Osteocyte (in vitro differentiated cells): ENCODE measurements at regions not wholly inside any gene's neighbourhood (a gene's known extent, or its start where the extent isn't known, plus 50 kb on each side); places are given as distances from the start of the nearest gene placed in this dataset.

Source experiments
- DNase-seq: peaks from one replicate; pipeline ENCODE4 v3.0.0; 2021; ENCODE audit warnings: mixed read lengths; ENCODE audit not compliant: unreplicated experiment; ENCODE audit errors: extremely low spot score
- H3K27ac Mint-ChIP-seq: one replicate; pipeline ENCODE4 v1.8.0; 2021; ENCODE audit warnings: mild to moderate bottlenecking, mixed read lengths; ENCODE audit not compliant: unreplicated experiment
- H3K27me3 Mint-ChIP-seq: one replicate; pipeline ENCODE4 v1.8.0; 2021; ENCODE audit warnings: mixed read lengths; ENCODE audit not compliant: unreplicated experiment
- H3K36me3 Mint-ChIP-seq: one replicate; pipeline ENCODE4 v1.8.0; 2021; ENCODE audit warnings: mixed read lengths; ENCODE audit not compliant: unreplicated experiment
- H3K4me1 Mint-ChIP-seq: one replicate; pipeline ENCODE4 v1.8.0; 2021; ENCODE audit warnings: mixed read lengths; ENCODE audit not compliant: unreplicated experiment
- H3K4me3 Mint-ChIP-seq: one replicate; pipeline ENCODE4 v1.8.0; 2021; ENCODE audit warnings: mild to moderate bottlenecking, moderate library complexity, mixed read lengths; ENCODE audit not compliant: unreplicated experiment
- H3K9me3 Mint-ChIP-seq: one replicate; pipeline ENCODE4 v1.8.0; 2021; ENCODE audit warnings: mixed read lengths; ENCODE audit not compliant: unreplicated experiment
- CTCF ChIP-seq: fragments of 200-600 bp; sonication (generic); IDR thresholded peaks from 2 replicates; pipeline ENCODE4 v1.5.0; 2021; ENCODE audit warnings: antibody characterized with exemption, mild to moderate bottlenecking, moderate library complexity

- Mint-ChIP-seq H3K36me3 (no peaks in the 10 kb centered on the region), H3K4me1 (peaks cover 25% of the 10 kb centered on the region), H3K4me3 (no peak overlapping the region), H3K9me3 (no peaks in the 10 kb centered on the region), H3K27me3 (no peaks in the 10 kb centered on the region), H3K27ac (no peak overlapping the region)
- DNase-seq = no peak
- no peak for TF ChIP-seq CTCF
Measured at GRCh38 chr22:48350456-48350855, 1477.2 kb downstream of the BRD1 start.

GRCh38 chr22:48348855-48349254 is 1478.8 kb downstream of the BRD1 start:
- no peak for DNase-seq
- H3K4me3 Mint-ChIP-seq = no peak overlapping the region
- no peaks in the 10 kb centered on the region for H3K27me3 Mint-ChIP-seq
- peaks cover 18% of the 10 kb centered on the region for H3K4me1 Mint-ChIP-seq
- TF ChIP-seq CTCF = no peak
- no peaks in the 10 kb centered on the region for H3K9me3 Mint-ChIP-seq
- H3K36me3 Mint-ChIP-seq = no peaks in the 10 kb centered on the region
- H3K27ac Mint-ChIP-seq = no peak overlapping the region

GRCh38 chr22:48347311-48347710 is 1480.4 kb downstream of the BRD1 start:
- H3K9me3 Mint-ChIP-seq = no peaks in the 10 kb centered on the region
- DNase-seq = no peak
- H3K27me3 Mint-ChIP-seq = no peaks in the 10 kb centered on the region
- no peak overlapping the region for H3K27ac Mint-ChIP-seq
- TF ChIP-seq CTCF = no peak
- no peaks in the 10 kb centered on the region for H3K36me3 Mint-ChIP-seq
- H3K4me1 Mint-ChIP-seq = peaks cover 3% of the 10 kb centered on the region
- no peak overlapping the region for H3K4me3 Mint-ChIP-seq

DNA sequence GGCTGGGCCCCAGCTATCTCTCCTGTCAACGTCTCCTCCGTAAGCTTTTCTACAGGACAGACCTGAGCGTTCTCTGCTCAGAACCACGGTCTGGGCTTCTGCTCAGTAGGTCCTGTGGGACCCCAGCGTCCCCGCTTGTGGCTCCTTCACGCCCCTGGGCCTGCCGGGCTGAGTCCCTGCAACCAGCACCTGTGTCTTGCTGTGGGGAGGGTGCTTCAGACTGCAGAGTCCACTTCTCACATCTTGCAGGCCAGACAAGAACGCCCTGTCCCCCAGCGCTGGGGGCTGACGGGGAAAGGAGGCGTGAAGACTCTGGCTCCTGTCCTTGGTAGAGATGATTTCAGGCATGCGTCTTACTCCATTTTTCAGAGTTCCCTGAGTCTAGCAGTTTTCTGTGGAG is 1480.8 kb downstream of the BRD1 start:
- TF ChIP-seq CTCF = no peak
- Mint-ChIP-seq H3K27ac (no peak overlapping the region), H3K4me1 (peaks cover 2% of the 10 kb centered on the region), H3K4me3 (no peak overlapping the region), H3K9me3 (no peaks in the 10 kb centered on the region), H3K27me3 (no peaks in the 10 kb centered on the region), H3K36me3 (no peaks in the 10 kb centered on the region)
- no peak for DNase-seq

DNA sequence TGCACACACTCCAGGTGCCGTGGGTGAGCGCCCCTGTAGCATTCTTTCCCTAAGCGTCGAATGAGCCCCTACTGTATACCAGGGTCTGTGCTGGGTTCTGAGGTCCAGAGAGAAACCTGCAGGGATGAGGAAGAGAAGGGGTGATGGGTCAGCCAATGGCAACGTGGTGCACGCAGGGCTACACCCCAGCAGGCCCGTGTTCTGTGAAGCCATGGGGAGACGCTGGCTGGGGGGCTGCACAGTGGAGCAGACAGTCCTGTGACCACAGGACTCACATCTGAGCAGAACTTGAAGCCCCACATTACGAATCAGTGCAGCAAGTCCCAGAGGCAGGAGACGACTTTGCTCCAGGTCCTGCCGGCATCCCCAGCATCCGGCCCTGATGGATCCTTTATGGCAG is 1481.4 kb downstream of the BRD1 start:
- DNase-seq = no peak
- Mint-ChIP-seq H3K4me1 (peaks cover 7% of the 10 kb centered on the region), H3K27me3 (no peaks in the 10 kb centered on the region), H3K4me3 (no peak overlapping the region), H3K9me3 (no peaks in the 10 kb centered on the region), H3K27ac (no peak overlapping the region), H3K36me3 (no peaks in the 10 kb centered on the region)
- no peak for TF ChIP-seq CTCF
